HT1080 (cell line): ENCODE measurements at regions not wholly inside any gene's neighbourhood (a gene's known extent, or its start where the extent isn't known, plus 50 kb on each side); places are given as distances from the start of the nearest gene placed in this dataset.
"Not testable (repeated sequence)": the region's sequence is repeated elsewhere in the genome, so short reads cannot be mapped to it uniquely, and the experiment has no call there.

Experiments used
- DNase-seq: peaks from one replicate; pipeline ENCODE4 v3.0.0-alpha.2; 2015; ENCODE audit warnings: low read depth

GRCh38 chr11:98770046-98770445 is 250.7 kb upstream of the CNTN5 start:
- not testable (repeated sequence) for DNase-seq

GRCh38 chr11:98771791-98772190 is 249.0 kb upstream of the CNTN5 start:
- no peak for DNase-seq

GRCh38 chr11:98772893-98773292 is 247.9 kb upstream of the CNTN5 start:
- DNase-seq = no peak

GRCh38 chr11:98793276-98793675 is 227.5 kb upstream of the CNTN5 start:
- DNase-seq = no peak

- DNase-seq = no peak
These were observed 222.4 kb upstream of the CNTN5 start for GRCh38 chr11:98798333-98798732.

GRCh38 chr11:98800696-98801095 is 220.1 kb upstream of the CNTN5 start:
- DNase-seq = no peak

- no peak for DNase-seq
These were observed 191.6 kb upstream of the CNTN5 start for GRCh38 chr11:98828986-98829708.

- DNase-seq = no peak
These were observed 190.8 kb upstream of the CNTN5 start for GRCh38 chr11:98829971-98830370.

GRCh38 chr11:98834776-98835175 is 186.0 kb upstream of the CNTN5 start:
- no peak for DNase-seq

- DNase-seq = no peak
These were observed 185.4 kb upstream of the CNTN5 start for GRCh38 chr11:98835335-98835734.

GRCh38 chr11:98836156-98836555 is 184.6 kb upstream of the CNTN5 start:
- no peak for DNase-seq

- DNase-seq = no peak
These were observed 178.6 kb upstream of the CNTN5 start for GRCh38 chr11:98842187-98842586.

GRCh38 chr11:98862169-98862568 is 158.6 kb upstream of the CNTN5 start:
- DNase-seq = no peak

- no peak for DNase-seq
These were observed 149.1 kb upstream of the CNTN5 start for GRCh38 chr11:98871690-98872089.

- DNase-seq = no peak
These were observed 146.7 kb upstream of the CNTN5 start for GRCh38 chr11:98874050-98874449.

- no peak for DNase-seq
These were observed 124.8 kb upstream of the CNTN5 start for GRCh38 chr11:98895936-98896335.

GRCh38 chr11:98940913-98941312 is 79.8 kb upstream of the CNTN5 start:
- DNase-seq = peak; percentile 35

GRCh38 chr11:98944461-98944860 is 76.3 kb upstream of the CNTN5 start:
- peak; percentile 44 for DNase-seq

- no peak for DNase-seq
These were observed 68.6 kb upstream of the CNTN5 start for GRCh38 chr11:98952107-98952506.

GRCh38 chr11:98955551-98955950 is 65.2 kb upstream of the CNTN5 start:
- DNase-seq = no peak

GRCh38 chr11:98964146-98964545 is 56.6 kb upstream of the CNTN5 start:
- DNase-seq = no peak

- DNase-seq = no peak
These were observed 55.4 kb upstream of the CNTN5 start for GRCh38 chr11:98965358-98965757.

- no peak for DNase-seq
These were observed 55.0 kb upstream of the CNTN5 start for GRCh38 chr11:98965775-98966174.

GRCh38 chr11:98967005-98967404 is 53.7 kb upstream of the CNTN5 start:
- no peak for DNase-seq
